GM10847 (cell line): ENCODE measurements at regions not wholly inside any gene's neighbourhood (a gene's known extent, or its start where the extent isn't known, plus 50 kb on each side); places are given as distances from the start of the nearest gene placed in this dataset.

Source experiments
- POLR2A ChIP-seq: IDR thresholded peaks from 2 replicates; pipeline ENCODE4 v1.6.1; 2011; ENCODE audit not compliant: insufficient read length; ENCODE audit errors: extremely low read depth

- TF ChIP-seq POLR2A = no peak
Measured at GRCh38 chr3:72150634-72151412, 365.9 kb upstream of the PROK2 start.

GRCh38 chr3:72149645-72150300 lies 364.8 kb upstream of the PROK2 start:
- no peak for TF ChIP-seq POLR2A

GRCh38 chr3:72147600-72147999 lies 362.7 kb upstream of the PROK2 start:
- no peak for TF ChIP-seq POLR2A

GRCh38 chr3:72145506-72146380 lies 360.8 kb upstream of the PROK2 start:
- TF ChIP-seq POLR2A = no peak

- TF ChIP-seq POLR2A = no peak
Measured at GRCh38 chr3:72144773-72145505, 360.0 kb upstream of the PROK2 start.

GRCh38 chr3:72143966-72144717 lies 359.2 kb upstream of the PROK2 start:
- no peak for TF ChIP-seq POLR2A

- no peak for TF ChIP-seq POLR2A
Measured at GRCh38 chr3:72143322-72143721, 358.4 kb upstream of the PROK2 start.

GRCh38 chr3:72142028-72142427 lies 357.1 kb upstream of the PROK2 start:
- TF ChIP-seq POLR2A = no peak

- TF ChIP-seq POLR2A = no peak
Measured at GRCh38 chr3:72141264-72141663, 356.3 kb upstream of the PROK2 start.

- no peak for TF ChIP-seq POLR2A
Measured at GRCh38 chr3:72139316-72139715, 354.4 kb upstream of the PROK2 start.

- TF ChIP-seq POLR2A = no peak
Measured at GRCh38 chr3:72137865-72138861, 353.2 kb upstream of the PROK2 start.

- no peak for TF ChIP-seq POLR2A
Measured at GRCh38 chr3:72135636-72136035, 350.7 kb upstream of the PROK2 start.

- no peak for TF ChIP-seq POLR2A
Measured at GRCh38 chr3:72134989-72135451, 350.1 kb upstream of the PROK2 start.
